Fibroblast of skin of right biceps (primary cell): ENCODE measurements at regions not wholly inside any gene's neighbourhood (a gene's known extent, or its start where the extent isn't known, plus 50 kb on each side); places are given as distances from the start of the nearest gene placed in this dataset.

ENCODE experiments used
- DNase-seq: peaks from one replicate; pipeline ENCODE4 v3.0.0-alpha.2; 2013

DNA sequence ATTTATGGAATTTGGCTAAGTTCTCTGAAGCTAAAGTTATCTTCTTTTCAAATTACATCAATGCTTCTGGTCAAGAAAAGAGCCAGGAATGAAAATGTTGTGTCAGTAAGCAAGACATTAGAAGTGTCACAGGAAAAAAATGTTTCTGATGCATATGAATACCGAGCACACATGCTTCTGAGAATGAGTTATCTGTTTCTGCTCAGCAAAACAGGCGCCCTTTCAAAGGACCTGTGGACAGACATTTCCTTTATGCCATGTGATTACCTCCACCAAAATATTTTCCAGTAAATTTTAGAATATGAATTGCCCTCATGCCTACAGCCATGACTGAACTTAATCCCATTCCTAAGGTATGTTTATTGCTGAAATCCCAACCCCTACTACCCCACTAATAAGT, 55.4 kb upstream of the RNF180 start:
- no peak for DNase-seq

DNA sequence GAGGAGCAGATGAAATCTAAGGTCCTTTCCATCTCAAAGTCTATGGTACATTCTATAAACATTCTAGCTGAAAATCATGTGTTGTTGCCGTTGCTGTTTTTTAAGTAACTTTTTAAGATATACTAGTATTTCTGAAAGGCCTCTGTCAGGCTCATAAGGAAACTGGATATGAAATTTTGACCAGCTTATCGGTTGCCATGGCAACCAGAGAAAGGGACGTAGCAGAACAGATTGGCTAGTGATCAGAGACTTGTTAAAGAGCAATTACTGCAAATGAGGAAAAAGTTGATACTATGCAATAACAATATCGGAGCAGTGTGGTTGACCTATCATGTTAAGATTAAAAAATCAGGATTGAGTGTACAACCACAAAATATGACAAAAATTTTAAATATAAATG, 57.0 kb upstream of the RNF180 start:
- DNase-seq = no peak

DNA sequence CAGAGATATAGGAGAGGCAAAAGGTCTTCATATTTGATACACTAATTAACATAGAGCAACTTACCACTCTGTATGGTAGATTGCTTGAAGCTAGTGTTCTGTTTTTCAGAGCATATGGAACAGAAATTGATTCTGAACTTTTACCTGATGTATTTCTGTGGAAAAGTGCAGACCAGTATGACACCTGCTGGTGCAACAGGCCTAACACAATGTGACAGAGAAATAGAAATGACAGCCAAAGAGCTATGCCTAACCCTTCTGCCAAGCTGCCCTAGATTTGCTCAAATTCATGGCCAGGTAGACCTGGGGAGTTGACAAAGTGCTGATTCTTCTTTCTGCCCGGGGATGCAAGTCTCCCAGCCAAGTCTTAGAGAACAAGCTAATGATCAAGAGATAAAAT, 65.4 kb upstream of the RNF180 start:
- no peak for DNase-seq

DNA sequence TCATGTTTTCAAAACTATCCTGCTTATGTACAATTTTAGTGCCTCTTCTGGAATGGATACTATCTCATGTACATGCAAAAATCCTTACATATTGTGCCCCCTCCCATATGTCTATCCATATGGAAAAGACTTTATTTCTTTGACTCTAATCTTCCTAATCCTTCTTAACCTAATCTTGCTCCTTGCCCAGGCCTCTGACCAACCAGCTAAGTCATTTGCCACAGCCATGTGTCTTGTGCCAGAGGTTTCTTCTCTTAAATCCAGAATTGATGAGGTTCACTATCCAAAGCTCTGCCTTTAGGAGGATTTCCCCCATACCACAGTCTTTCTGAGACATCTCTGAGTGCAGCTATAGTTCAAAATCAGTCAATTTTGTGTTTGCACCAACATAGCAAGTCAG, 68.9 kb upstream of the RNF180 start:
- no peak for DNase-seq

DNA sequence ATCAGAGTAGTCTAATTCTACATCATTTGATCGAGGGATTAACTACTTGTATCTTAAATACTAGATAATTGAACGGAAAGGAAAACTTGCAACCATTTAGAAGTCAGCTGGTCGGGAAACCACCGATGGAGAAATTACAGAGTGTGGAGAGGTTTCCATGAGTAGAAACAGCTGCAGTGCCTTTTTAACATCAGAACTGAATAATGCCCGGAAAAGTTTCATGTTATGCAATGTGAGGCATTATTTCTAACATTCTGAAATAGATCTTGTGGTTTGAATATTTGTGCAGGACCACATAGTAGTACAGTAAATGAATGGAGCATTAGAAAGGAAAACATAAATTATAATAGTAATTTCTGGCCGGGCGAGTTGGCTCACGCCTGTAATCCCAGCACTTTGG, 88.1 kb upstream of the RNF180 start:
- no peak for DNase-seq

DNA sequence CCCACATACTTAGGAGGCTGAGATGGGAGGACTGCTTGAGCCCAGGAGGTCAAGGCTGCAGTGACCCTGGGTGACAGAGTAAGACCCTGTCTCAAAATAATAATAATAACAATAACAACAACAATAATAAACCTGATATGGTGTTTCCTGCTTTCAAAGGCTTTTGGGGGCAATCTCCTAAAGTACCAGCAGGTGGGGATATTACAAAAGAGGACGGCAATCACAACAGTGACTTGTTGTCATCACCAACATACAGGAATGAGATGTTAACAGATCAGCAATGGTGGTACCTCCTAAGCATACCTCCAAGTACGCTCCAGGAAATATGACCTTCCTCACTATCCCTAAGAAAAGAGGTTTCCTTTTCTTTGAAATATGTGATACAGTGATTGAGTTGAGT, 91.1 kb upstream of the RNF180 start:
- DNase-seq = peak; percentile 15

DNA sequence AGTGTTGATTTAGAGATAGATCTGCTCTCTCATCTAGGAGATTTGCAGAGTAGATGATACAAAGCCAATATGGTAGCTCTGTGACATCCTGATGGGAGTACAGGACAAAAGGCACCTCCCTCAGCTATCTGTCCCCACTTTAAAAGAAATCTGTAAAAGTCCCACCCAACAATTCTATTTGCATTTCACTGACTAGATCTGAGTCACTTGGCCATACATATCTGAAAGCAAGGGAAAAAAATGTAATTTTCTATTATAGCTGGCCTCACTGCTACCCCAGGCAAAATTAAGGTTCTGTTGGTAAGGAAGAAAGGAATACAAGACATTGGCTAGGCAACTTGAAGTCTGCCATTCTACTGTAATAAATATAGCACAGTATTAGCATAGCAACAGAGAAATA, 96.2 kb upstream of the RNF180 start:
- DNase-seq = no peak

DNA sequence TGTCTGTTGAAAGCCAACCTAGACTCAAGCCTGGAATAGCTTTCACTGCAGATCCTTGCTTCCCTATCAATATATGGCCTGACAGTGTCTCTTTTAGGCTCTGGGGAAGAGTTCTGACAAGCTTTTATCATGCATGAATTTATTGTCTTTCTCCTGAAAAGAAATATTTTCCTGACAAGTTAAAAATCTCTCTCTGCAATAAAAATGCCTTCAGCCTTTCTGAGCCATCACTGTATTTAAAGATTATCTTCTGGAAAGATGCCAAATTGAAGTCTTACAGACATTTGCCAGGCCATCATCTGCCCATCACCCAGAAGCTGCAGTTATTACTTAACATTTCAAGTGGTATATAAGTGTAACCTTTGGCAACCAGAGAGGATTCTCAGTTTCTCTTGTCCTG, 88.1 kb upstream of the HTR1A start:
- DNase-seq = no peak

DNA sequence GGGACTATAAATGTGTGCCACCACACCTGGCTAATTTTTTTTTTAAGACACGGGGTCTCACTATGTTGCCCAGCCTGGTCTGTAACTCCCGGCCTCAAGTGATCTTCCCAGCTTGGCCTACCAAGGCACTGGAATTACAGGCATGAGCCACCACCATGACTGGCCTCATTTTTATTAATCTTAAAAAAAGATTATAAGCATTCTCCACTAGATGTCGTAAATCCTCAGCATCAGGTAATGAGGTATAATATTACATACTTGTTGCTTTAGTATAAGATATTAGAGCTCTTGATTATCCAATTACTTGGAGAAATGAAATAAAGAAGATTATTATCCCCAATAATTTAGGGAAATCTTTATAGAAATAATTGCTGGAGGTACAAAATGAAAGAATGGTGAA, 78.2 kb upstream of the HTR1A start:
- DNase-seq = no peak

DNA sequence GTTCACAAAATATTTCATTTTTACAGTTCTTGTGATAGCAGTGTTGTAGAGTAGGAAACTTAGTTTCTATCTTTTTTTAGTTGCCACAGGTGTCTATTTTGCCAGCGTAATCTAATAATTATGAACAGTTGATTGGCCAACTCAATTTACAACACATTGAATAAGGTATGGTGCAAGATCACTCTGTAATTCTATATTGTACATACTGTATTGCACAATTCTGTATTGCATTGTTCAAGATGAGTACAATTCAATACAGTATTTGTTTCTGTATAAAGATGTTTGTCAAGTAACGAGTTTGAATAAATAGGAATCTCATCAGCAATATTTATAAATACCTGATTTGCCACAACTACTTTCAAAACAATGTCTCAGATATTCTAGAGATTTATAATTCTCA, 64.2 kb upstream of the HTR1A start:
- DNase-seq = no peak

DNA sequence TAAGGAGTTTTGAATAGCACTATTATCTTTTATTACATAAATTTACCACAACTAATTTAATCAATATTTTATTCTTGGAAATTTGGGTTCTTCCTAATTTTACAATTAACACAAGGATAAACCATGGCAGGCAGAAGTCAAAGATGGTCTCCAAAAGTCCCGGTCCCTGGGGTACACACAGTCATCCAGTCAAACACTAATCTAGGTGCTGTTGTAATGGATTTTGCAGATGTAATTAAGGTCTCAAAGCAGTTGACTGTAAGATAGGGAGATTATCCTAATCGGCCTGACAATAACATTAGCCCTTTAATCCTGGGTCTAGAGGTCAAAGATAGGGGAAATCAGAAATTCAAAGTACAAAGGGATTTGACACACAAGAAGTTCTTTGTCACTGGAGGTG, 57.5 kb upstream of the HTR1A start:
- no peak for DNase-seq

DNA sequence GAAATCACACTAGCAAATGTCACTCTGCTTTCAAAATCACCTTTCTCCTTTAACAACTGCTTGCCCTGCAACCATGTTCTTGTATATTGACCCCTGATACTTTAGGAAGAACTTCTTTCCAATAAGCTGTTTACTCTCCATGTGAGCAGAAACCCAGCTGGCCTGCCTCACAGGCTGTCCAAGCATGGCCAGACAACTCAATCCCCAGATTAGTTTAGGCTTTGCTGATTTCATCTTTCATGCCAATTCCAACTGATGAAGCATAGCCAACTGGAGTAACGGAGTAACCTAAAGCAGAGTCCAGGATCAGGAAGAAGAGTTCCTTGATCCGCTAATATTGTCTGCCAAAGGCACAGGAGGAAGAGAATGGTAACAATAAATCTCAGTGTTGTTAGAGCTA, 56.7 kb upstream of the HTR1A start:
- DNase-seq = no peak

DNA sequence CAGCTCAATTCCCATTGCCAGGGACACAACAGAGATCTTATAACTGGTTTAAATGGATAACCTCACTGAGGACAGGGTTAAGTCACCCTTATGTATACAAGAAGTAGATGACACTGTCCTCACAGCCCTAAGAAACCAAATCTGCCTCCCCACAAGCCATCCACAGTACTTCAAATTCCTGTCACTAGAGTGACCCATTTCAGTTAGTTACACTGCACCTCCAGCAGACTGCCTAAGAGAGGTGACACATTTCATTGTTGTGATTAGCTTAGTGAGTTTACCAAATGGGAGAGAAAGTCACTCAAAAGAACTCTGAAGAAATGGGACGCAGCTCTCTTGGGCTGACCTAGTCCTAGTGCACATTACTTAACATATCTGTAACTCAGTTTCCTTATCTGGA, 53.6 kb upstream of the HTR1A start:
- no peak for DNase-seq
